Mucosa of rectum (tissue), 2 donors: ENCODE measurements at regions not wholly inside any gene's neighbourhood (a gene's known extent, or its start where the extent isn't known, plus 50 kb on each side); places are given as distances from the start of the nearest gene placed in this dataset.

Experiments used
- H3K27ac ChIP-seq, 2 donors: one replicate each; pipeline ENCODE4 v1.7.0; 2013; ENCODE audit warnings: inconsistent platforms in 2 of 2, low read depth in 2 of 2, low read length in 2 of 2
- H3K27me3 ChIP-seq, 2 donors: one replicate each; pipeline ENCODE4 v1.7.0; 2013; ENCODE audit warnings: low read length in 2 of 2; ENCODE audit not compliant: control insufficient read depth in 2 of 2, insufficient read depth in 2 of 2
- H3K36me3 ChIP-seq, 2 donors: one replicate each; pipeline ENCODE4 v1.7.0; 2013; ENCODE audit warnings: low read length in 2 of 2; ENCODE audit not compliant: control insufficient read depth in 2 of 2, insufficient read depth in 2 of 2
- H3K4me1 ChIP-seq, 2 donors: one replicate each; pipeline ENCODE4 v1.7.0; 2013; ENCODE audit warnings: low read length in 2 of 2, mild to moderate bottlenecking in 1 of 2; ENCODE audit not compliant: control insufficient read depth in 2 of 2, insufficient read depth in 2 of 2
- H3K4me3 ChIP-seq, 2 donors: one replicate each; pipeline ENCODE4 v1.7.0; 2013; ENCODE audit warnings: low read length in 2 of 2
- H3K9ac ChIP-seq, 2 donors: one replicate each; pipeline ENCODE4 v1.7.0; 2013; ENCODE audit warnings: low read length in 2 of 2, low read depth in 1 of 2, mild to moderate bottlenecking in 1 of 2
- H3K9me3 ChIP-seq, 2 donors: one replicate each; pipeline ENCODE4 v1.7.0; 2013; ENCODE audit warnings: low read length in 2 of 2; ENCODE audit not compliant: control insufficient read depth in 2 of 2
- donor health status: healthy.
- donor health status: Normal muscosa, but diverticular disease.

DNA sequence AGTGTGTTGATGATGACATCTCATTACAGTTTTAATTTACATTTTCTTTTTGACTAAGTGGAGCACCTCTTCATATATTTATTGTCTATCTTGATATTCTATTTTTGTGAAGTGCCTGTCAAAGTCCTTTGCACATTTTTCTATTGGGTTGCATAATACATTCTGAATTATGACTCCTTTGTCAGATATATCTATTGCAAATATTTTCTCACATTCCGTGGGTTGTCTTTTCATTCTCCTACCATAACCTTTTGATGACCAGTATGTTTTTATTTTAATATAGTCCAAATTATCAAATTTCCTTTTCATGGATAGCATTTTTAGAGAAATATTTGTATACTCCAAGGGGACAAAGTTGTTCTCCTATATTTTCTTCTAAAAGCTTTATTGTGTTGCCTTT lies 126.4 kb downstream of the PJA1 start:
- H3K9ac ChIP-seq, result no peak overlapping the region

DNA sequence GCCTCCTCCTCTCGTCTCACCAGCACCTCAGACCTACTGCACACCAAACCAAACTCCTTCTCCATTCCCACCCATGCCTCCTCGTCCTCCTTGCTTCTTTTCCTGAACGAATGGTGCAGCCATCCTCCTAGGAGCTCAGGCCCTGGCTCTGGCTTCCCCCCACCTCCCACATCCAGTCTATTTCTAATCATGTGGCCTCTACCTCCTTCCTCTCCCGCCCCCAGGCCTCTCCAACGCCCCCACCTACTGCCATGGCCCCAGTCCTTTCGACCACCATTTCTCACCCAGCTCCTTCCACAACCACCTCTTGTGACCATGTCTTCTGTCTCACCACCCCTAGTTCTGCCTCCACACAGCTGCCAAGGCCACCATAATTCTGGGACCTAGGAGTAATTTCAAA lies 127.1 kb downstream of the PJA1 start:
- Histone ChIP-seq H3K36me3 (no peaks in the 10 kb centered on the region), H3K9me3 (no peaks in the 10 kb centered on the region), H3K27ac (no peak overlapping the region), H3K27me3 (peaks cover 0 to 3% of the 10 kb centered on the region in 2 donors), H3K9ac (no peak overlapping the region), H3K4me3 (no peak overlapping the region), H3K4me1 (no peaks in the 10 kb centered on the region)

More for the DNA sequence above, 126.4 kb downstream of the PJA1 start:
- H3K36me3 ChIP-seq, result no peaks in the 10 kb centered on the region
- H3K4me3 ChIP-seq, result no peak overlapping the region
- H3K9me3 ChIP-seq, result peaks cover 0 to 2% of the 10 kb centered on the region in 2 donors
- peaks cover 0 to 3% of the 10 kb centered on the region in 2 donors for H3K27me3 ChIP-seq
- H3K27ac ChIP-seq, result no peak overlapping the region
- no peaks in the 10 kb centered on the region for H3K4me1 ChIP-seq

DNA sequence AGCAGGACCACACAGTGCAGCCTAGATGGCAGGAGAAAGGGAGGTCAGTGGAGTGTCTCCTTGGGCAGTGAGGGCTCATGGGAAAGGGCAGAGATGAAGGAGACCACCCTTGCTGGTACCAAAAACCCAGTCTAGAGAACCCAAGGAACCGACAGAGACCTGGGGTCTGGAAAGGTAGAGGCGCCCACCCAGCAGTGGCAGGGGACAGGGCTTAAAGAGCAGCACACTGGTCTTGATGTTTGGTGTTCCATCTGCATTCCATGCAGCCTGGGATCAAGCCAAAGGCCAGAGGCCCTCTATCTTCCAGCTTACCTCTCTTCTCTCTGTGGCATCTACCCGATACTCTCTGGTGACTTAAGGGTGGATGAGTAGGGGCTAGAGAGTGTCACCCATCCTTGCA lies 127.5 kb downstream of the PJA1 start:
- Histone ChIP-seq H3K27me3 (peaks cover 0 to 3% of the 10 kb centered on the region in 2 donors), H3K4me3 (no peak overlapping the region), H3K27ac (no peak overlapping the region), H3K9me3 (no peaks in the 10 kb centered on the region), H3K4me1 (no peaks in the 10 kb centered on the region), H3K9ac (no peak overlapping the region), H3K36me3 (no peaks in the 10 kb centered on the region)

DNA sequence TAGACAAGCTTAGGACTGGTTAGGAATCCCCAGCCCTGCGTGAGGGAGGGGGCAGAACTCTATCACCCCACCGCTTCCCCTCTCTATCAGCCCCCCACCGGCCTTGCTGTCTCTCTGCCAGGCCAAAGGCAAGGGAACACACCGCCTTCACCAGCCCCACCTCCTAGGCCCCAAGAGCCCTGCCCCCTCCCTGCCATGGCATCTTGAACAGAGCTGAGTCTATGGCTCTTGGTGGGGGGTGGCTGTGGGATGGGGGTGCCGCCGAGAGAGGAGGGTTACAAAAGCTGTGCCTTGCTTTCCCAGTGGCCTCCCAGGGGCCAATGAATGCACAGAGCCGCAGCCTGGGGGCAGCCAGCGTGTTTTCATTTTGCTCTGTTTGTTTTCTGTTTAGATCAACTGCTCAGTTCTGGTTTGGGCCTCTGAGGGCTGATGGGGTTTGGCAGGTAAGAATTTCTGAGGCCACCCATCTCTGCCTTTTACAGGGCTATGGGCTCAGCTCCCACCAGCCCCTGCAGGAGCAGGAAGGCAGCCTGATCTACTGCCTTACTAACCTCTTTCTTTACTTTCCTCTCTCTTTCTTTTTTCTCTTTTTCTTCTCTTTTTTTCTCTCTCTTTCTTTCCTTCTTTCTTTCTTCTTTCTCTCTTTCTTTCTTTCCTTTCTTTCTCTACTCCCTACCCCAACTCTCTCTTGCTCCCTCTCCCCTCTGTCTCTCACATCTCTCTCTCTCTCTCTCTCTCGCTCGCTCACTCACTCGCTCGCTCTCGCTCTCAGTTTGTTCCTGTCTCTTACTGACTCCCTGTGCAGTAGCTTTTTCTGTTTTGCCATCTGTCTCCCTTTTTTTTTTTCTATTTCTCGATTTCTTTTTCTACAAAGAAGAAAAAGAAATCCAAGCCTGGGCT lies 128.3 kb downstream of the PJA1 start:
- peaks cover 0 to 8% of the 10 kb centered on the region in 2 donors for H3K27me3 ChIP-seq
- no peak overlapping the region for H3K9ac ChIP-seq
- H3K4me3 ChIP-seq, result no peak overlapping the region
- H3K4me1 ChIP-seq, result no peaks in the 10 kb centered on the region
- no peaks in the 10 kb centered on the region for H3K9me3 ChIP-seq
- H3K27ac ChIP-seq, result no peak overlapping the region
- H3K36me3 ChIP-seq, result no peaks in the 10 kb centered on the region

DNA sequence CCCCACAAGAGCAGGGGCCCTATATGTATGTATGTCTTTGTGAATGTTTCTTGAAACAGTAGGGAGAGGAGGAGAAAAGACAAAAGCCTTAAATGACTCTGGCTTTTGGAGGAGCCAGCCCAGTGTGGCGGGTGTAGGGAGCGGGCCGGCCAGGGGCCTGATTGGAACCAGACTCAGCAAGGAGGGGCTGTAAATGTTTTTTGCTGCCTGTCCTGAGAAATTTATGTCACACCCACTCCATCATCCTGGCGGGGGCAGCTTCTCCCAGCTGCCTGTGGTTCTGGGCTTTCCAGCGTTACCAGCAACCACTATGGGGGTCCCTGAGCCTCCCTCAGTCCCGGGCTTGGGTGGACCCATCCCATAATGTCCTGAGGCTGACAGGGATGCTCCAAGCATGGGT lies 130.8 kb downstream of the PJA1 start:
- no peaks in the 10 kb centered on the region for H3K36me3 ChIP-seq
- H3K27ac ChIP-seq, result no peak overlapping the region
- H3K9ac ChIP-seq, result no peak overlapping the region
- peaks cover 0 to 8% of the 10 kb centered on the region in 2 donors for H3K27me3 ChIP-seq
- H3K4me1 ChIP-seq, result no peaks in the 10 kb centered on the region
- H3K9me3 ChIP-seq, result no peaks in the 10 kb centered on the region
- no peak overlapping the region for H3K4me3 ChIP-seq

DNA sequence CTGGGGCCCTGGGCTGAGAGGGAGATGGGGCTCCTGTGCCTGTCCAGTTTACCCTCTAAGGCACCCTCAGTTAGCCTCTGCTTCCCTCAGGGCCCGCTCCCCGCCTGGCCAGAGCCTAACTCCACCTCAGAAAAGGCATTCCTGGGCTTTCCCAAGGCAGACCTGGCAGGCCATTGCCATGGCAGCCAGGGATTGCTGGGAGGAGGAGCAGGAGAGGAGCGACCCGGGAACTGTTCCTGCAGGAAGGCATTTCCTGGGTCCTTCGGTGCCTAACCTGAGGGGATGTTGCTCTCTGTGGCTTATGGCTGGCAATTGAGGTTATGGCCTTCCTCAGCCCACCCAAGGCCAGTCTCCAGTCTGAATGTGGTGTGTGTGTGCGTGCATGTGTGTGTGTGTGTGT lies 131.3 kb downstream of the PJA1 start:
- no peak overlapping the region for H3K27ac ChIP-seq
- no peaks in the 10 kb centered on the region for H3K36me3 ChIP-seq
- H3K4me3 ChIP-seq, result no peak overlapping the region
- peaks cover 0 to 8% of the 10 kb centered on the region in 2 donors for H3K27me3 ChIP-seq
- no peaks in the 10 kb centered on the region for H3K4me1 ChIP-seq
- H3K9ac ChIP-seq, result no peak overlapping the region
- H3K9me3 ChIP-seq, result no peaks in the 10 kb centered on the region

DNA sequence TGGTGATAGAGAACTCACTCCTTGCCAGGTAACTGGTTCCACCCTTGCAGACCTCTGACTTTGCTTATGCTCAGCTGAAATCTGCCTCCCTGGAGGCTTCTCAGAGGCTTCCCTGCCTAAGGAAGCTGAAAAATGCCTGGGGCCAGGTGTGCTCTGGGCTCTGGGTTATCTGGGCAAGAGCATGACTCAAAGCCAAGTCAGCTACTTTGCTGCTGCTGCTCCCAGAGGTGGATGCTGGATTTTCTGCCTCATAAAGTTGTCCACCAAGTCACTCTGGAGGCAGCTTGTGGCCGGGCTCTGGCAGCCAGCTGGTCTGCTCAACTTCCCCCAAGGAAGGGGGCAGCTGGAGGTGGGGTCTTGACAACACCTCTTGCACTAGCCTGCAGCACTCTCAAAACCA lies 132.7 kb downstream of the PJA1 start:
- Histone ChIP-seq H3K27ac (no peak overlapping the region), H3K4me3 (no peak overlapping the region), H3K36me3 (no peaks in the 10 kb centered on the region), H3K4me1 (peaks cover 0 to 2% of the 10 kb centered on the region in 2 donors), H3K9ac (no peak overlapping the region), H3K9me3 (no peaks in the 10 kb centered on the region), H3K27me3 (peaks cover 0 to 10% of the 10 kb centered on the region in 2 donors)

DNA sequence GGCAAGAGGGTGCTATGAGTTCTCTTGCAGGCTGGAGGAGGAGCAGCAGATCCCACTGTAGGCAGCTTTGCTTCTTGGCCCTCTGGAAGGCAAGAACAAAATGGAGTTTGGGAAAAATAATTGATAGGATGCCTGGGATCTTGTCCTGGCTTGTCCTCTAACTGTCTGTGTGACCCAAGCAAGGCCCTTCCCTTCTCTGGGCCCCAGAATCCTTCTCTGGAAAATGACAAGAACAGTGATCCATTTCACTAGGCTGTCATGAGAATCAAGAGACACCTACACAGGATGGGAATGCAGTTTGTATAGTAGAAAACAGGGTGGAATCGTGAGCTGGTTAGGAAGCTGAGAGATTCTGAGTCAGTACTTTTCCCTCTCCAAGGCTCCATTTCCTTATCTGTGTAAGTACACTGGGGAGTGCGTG lies 133.3 kb downstream of the PJA1 start:
- Histone ChIP-seq H3K27me3 (peaks cover 0 to 10% of the 10 kb centered on the region in 2 donors), H3K4me1 (peaks cover 5 to 6% of the 10 kb centered on the region in 2 donors), H3K9ac (no peak overlapping the region), H3K36me3 (no peaks in the 10 kb centered on the region), H3K4me3 (no peak overlapping the region), H3K27ac (no peak overlapping the region), H3K9me3 (no peaks in the 10 kb centered on the region)

DNA sequence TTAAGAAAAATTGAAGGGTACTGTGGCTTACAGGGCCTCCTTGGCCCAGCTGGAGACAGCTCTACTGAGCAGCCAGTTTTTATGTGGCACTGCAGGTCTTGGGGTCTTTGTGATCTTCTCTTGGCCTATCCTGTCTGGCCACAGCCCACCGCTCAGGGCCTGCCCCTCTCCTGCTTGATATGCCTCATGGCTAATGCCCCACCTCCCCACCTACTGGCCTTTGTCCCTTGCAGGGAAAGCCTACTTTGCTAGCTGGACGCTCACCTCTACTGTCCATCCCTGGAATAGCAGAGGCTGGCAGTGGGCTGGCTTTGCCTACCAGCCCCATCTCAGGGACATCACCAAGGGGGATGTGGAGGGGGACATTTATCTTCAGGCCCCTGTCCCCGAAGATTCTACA lies 134.1 kb downstream of the PJA1 start:
- Histone ChIP-seq H3K9me3 (no peaks in the 10 kb centered on the region), H3K36me3 (no peaks in the 10 kb centered on the region), H3K27me3 (peaks cover 0 to 10% of the 10 kb centered on the region in 2 donors), H3K9ac (no peak overlapping the region), H3K4me1 (peaks cover 5 to 7% of the 10 kb centered on the region in 2 donors), H3K4me3 (no peak overlapping the region), H3K27ac (no peak overlapping the region)

DNA sequence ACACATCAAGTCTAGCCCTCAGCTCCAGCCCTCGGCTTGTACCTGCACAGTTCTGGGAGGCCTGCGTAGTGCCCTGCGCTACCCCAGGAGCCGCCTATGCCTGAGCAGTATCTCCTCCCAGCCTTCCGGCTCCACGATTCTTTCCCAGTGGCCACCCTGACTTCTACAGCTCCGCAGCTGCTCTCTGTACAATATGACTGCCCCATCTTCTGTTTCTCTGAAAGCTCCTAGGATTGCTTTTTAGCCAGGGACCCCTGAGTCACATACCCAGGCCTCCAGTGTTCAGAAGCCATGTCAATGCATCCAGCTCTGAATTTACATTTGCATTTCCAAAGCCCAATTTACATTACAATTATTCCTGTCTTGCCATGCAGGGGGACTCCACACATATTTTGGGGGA lies 135.5 kb downstream of the PJA1 start:
- Histone ChIP-seq H3K36me3 (no peaks in the 10 kb centered on the region), H3K27me3 (peaks cover 0 to 12% of the 10 kb centered on the region in 2 donors), H3K9me3 (no peaks in the 10 kb centered on the region), H3K27ac (no peak overlapping the region), H3K4me3 (no peak overlapping the region), H3K4me1 (peaks cover 5 to 7% of the 10 kb centered on the region in 2 donors), H3K9ac (no peak overlapping the region)
